Thoracic aorta (tissue), 2 donors: ENCODE measurements at regions not wholly inside any gene's neighbourhood (a gene's known extent, or its start where the extent isn't known, plus 50 kb on each side); places are given as distances from the start of the nearest gene placed in this dataset.

ENCODE experiments used
- ATAC-seq: fragments of 150-250 bp; one replicate; pipeline ENCODE4 v1.8.0; 2017; ENCODE audit warnings: low read depth; ENCODE audit not compliant: insufficient number of reproducible peaks, low FRiP score
- DNase-seq: peaks from one replicate; pipeline ENCODE4 v3.0.0-alpha.2; 2020; ENCODE audit warnings: low spot score
- H3K27ac ChIP-seq, 2 donors: fragments of 200-600 bp; sonication (generic); 1 replicate in 1 of 2; 2 replicates in 1 of 2; pipeline ENCODE4 v1.5.1; 2016; ENCODE audit warnings: mild to moderate bottlenecking in 2 of 2, moderate library complexity in 2 of 2
- H3K27me3 ChIP-seq: fragments of 200-600 bp; sonication (generic); replicated peaks from 2 replicates; pipeline ENCODE4 v1.6.0; 2016; ENCODE audit warnings: mild to moderate bottlenecking; ENCODE audit not compliant: insufficient read depth
- H3K36me3 ChIP-seq: fragments of 200-600 bp; sonication (generic); one replicate; pipeline ENCODE4 v1.5.1; 2016
- H3K4me1 ChIP-seq, 2 donors: fragments of 200-600 bp; sonication (generic); 1 replicate in 1 of 2; 2 replicates in 1 of 2; pipeline versions ENCODE4 v1.5.1 to v1.6.0; 2016; ENCODE audit warnings: low read depth in 2 of 2, mild to moderate bottlenecking in 1 of 2; ENCODE audit not compliant: control insufficient read depth in 1 of 2
- H3K4me3 ChIP-seq: fragments of 200-600 bp; sonication (generic); 2 replicates; pipeline ENCODE4 v1.5.1; 2016; ENCODE audit warnings: mild to moderate bottlenecking
- H3K9me3 ChIP-seq: fragments of 200-600 bp; sonication (generic); 2 replicates; pipeline ENCODE4 v1.5.1; 2016
- TF ChIP-seq, protein P1 (sequence below): fragments of 200-600 bp; sonication (generic); IDR thresholded peaks from one replicate; pipeline ENCODE4 v1.5.1; 2019; ENCODE audit warnings: antibody characterized with exemption

DNA sequence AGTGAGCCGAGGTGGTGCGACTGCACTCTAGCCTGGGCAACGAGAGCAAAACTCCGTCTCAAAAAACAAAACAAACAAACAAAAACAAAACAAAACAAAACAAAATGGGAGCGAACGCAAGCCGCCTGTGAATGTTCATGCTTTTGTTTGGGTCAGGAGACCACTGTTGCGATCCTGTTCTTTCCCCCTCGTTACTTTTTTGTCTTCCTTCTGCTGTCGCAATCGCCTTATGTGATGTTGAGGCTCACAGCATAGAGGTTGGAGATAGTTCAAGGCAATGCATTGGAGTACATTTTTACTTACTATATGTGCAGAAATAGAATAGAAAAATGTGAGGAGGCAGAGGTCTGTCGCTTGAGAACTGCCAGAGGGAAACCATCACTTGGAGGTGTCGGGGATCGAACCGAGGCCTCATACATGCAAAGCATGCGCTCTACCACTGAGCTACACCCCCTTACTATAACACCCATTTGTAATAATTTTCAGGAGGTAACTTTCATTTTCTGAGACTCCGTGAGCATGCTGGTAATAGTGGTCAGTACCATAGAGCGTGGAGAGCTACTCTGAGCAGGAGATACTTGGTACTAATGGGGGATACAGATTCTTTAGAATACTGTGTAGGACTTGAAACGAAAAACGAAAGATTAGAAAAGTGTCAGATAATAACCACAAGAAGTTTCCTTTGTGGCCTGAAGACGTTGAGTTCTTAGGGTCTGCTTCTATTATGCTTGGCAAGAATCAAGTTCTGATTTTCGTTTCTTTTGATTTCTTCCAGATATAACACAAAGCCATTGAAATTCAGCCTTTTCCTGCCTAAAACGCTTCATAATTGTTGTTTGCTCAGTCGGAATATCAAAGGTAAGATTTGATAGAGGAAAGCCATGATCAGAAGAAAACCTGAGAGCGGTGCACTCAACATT, 121.1 kb downstream of the TRIM27 start:
- no peaks in the 10 kb centered on the region for H3K36me3 ChIP-seq
- no peak for DNase-seq
- peaks cover 5% of the 10 kb centered on the region for H3K27me3 ChIP-seq
- TF ChIP-seq, protein P1, sequence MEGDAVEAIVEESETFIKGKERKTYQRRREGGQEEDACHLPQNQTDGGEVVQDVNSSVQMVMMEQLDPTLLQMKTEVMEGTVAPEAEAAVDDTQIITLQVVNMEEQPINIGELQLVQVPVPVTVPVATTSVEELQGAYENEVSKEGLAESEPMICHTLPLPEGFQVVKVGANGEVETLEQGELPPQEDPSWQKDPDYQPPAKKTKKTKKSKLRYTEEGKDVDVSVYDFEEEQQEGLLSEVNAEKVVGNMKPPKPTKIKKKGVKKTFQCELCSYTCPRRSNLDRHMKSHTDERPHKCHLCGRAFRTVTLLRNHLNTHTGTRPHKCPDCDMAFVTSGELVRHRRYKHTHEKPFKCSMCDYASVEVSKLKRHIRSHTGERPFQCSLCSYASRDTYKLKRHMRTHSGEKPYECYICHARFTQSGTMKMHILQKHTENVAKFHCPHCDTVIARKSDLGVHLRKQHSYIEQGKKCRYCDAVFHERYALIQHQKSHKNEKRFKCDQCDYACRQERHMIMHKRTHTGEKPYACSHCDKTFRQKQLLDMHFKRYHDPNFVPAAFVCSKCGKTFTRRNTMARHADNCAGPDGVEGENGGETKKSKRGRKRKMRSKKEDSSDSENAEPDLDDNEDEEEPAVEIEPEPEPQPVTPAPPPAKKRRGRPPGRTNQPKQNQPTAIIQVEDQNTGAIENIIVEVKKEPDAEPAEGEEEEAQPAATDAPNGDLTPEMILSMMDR = no peak
- no peak for ATAC-seq
- no peak overlapping the region for H3K27ac ChIP-seq
- no peak overlapping the region for H3K4me3 ChIP-seq
- no peaks in the 10 kb centered on the region for H3K4me1 ChIP-seq
- H3K9me3 ChIP-seq = no peaks in the 10 kb centered on the region

DNA sequence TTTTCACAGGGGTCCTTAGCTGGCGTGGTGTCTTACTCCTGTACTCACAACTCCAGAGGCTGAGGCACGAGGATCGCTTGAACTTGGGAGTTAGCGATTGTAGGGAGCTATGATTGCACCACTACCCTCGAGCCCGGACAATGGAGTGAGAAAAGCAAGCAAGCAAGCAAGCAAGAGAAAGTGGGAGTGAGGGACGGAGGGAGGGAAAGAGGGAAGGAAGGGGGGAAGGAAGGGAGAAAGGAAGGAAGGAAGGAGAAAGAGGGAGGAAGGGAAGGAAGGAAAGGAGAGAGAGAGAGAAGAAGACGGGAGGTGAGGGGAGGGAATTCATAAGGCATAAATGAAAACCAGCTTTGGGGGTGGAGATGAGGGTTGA, 120.5 kb downstream of the TRIM27 start:
- no peak overlapping the region for H3K27ac ChIP-seq
- H3K4me3 ChIP-seq = no peak overlapping the region
- no peaks in the 10 kb centered on the region for H3K36me3 ChIP-seq
- no peaks in the 10 kb centered on the region for H3K4me1 ChIP-seq
- peaks cover 5% of the 10 kb centered on the region for H3K27me3 ChIP-seq
- TF ChIP-seq, protein P1 = no peak
- no peaks in the 10 kb centered on the region for H3K9me3 ChIP-seq
- ATAC-seq = no peak
- DNase-seq = no peak

DNA sequence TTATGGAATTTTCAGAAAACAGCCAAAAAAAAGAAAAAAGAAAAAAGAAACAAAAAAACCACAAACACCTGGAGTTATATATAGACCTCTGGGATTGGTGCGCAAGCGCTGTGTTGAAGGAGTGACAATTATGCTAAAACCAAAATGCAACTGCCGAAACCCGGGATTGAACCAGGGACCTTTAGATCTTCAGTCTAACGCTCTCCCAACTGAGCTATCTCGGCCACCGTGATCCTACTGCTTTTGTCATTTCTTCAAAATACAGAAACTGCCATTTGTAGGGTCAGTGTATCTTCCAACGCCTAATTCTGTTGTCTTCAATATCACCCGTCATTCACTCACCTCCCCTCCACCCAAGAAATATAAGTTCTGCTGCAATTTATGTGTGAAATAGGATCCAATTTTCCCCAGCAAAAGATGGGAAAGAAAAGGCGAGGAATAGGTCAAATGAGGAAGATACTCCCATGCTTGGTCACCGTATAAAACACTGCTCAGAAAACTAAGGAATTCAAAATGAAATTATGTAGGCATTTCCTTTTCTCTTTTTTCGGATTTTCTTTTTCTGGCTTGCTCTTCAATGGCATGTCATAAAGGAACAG, 116.0 kb downstream of the TRIM27 start:
- no peaks in the 10 kb centered on the region for H3K36me3 ChIP-seq
- DNase-seq (no peak), ATAC-seq (no peak)
- H3K4me1 ChIP-seq = no peaks in the 10 kb centered on the region
- no peaks in the 10 kb centered on the region for H3K9me3 ChIP-seq
- no peak overlapping the region for H3K27ac ChIP-seq
- no peak overlapping the region for H3K4me3 ChIP-seq
- peaks cover 14% of the 10 kb centered on the region for H3K27me3 ChIP-seq
- TF ChIP-seq, protein P1 = no peak

DNA sequence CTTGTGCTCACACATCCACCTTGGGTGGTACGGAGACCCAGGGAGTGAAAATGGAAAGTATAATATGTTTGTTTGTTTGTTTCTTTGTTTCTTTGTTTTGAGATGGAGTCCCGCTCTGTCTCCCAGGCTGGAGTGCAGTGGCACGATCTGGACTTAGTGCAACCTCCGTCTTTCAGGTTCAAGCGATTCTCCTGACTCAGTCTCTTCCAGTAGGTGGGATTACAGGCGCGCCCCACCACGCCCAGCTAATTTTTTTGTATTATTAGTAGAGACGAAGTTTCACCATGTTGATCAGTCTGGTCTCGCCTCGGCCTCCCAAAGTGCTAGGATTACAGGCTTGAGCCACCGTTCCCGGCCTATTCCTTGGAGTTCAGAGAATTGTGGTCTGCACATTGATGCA, 115.4 kb downstream of the TRIM27 start:
- H3K27ac ChIP-seq = no peak overlapping the region
- H3K36me3 ChIP-seq = no peaks in the 10 kb centered on the region
- DNase-seq = no peak
- no peak for ATAC-seq
- H3K9me3 ChIP-seq = no peaks in the 10 kb centered on the region
- no peaks in the 10 kb centered on the region for H3K4me1 ChIP-seq
- H3K4me3 ChIP-seq = no peak overlapping the region
- TF ChIP-seq, protein P1 = no peak
- H3K27me3 ChIP-seq = peaks cover 20% of the 10 kb centered on the region

DNA sequence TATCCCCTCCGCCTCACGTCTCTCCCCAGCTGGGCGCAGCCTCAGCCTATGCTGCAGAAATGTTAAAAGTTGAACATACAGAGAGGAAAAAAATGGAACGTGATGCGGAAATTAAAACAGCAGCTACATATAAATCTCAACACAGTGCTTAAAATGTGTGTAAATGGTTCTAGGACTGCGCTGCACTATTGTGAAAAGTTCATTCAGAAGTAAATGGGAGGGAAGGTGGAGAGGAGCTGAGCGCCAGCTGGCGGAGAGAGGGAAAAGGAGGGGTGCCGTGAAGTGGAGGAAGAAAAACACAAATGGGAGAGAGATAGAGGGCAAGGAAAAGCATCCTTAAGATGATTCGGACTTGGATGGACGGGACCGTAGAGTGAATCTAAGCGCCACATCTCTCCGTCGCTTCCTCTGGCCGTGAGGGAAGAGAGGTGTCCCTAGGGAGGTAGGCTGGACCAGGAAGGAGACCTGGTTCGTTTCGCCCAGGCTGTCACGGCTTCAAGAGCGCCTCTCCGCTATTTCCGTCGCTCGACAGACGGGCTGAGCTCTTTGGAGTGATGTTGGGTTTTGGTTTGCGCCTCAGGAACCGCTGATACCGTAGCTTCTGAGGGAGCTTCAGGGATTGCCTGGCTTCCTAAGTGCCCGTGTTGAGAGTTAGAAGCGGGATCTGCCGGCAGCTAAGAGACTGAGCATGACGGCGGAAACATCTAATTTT, 113.7 kb downstream of the TRIM27 start:
- H3K27ac ChIP-seq = no peak overlapping the region
- H3K36me3 ChIP-seq = no peaks in the 10 kb centered on the region
- no peaks in the 10 kb centered on the region for H3K4me1 ChIP-seq
- H3K4me3 ChIP-seq = no peak overlapping the region
- TF ChIP-seq, protein P1 = no peak
- H3K9me3 ChIP-seq = no peaks in the 10 kb centered on the region
- no peak for ATAC-seq
- peaks cover 19% of the 10 kb centered on the region for H3K27me3 ChIP-seq
- DNase-seq = no peak
